PC-3 (cell line): ENCODE measurements at regions not wholly inside any gene's neighbourhood (a gene's known extent, or its start where the extent isn't known, plus 50 kb on each side); places are given as distances from the start of the nearest gene placed in this dataset.

Source experiments
- EZH2phosphoT487 ChIP-seq: fragments of 300-600 bp; sonication (generic); IDR thresholded peaks from 2 replicates; pipeline ENCODE4 v1.6.1; 2018; ENCODE audit warnings: mild to moderate bottlenecking, antibody characterized with exemption, low read length, borderline replicate concordance
- TF ChIP-seq, protein P1 (sequence below): fragments of 300-600 bp; sonication (generic); conservative IDR thresholded peaks from 2 replicates; pipeline ENCODE4 v1.5.1; 2017; ENCODE audit warnings: antibody characterized with exemption, low read depth, mild to moderate bottlenecking, low read length

DNA sequence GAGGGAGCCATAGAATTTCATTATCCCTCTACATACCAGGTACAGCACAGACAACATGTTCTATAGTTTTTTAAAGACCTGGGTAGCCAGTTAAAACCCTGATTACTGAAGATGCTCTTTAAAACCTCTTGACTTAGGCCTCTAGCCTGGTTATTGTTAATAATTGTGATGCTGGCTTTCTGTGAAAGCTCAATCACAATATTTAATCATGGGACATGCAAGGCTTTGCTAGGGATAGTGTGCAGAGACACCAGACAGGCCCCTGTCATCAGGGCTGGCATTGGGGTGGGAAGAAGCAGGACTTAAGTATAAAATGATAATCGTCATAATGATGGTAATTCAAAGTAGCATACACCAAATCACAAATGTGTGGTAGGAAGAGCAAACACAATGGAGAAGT lies 274.4 kb downstream of the PTBP2 start:
- TF ChIP-seq, protein P1, sequence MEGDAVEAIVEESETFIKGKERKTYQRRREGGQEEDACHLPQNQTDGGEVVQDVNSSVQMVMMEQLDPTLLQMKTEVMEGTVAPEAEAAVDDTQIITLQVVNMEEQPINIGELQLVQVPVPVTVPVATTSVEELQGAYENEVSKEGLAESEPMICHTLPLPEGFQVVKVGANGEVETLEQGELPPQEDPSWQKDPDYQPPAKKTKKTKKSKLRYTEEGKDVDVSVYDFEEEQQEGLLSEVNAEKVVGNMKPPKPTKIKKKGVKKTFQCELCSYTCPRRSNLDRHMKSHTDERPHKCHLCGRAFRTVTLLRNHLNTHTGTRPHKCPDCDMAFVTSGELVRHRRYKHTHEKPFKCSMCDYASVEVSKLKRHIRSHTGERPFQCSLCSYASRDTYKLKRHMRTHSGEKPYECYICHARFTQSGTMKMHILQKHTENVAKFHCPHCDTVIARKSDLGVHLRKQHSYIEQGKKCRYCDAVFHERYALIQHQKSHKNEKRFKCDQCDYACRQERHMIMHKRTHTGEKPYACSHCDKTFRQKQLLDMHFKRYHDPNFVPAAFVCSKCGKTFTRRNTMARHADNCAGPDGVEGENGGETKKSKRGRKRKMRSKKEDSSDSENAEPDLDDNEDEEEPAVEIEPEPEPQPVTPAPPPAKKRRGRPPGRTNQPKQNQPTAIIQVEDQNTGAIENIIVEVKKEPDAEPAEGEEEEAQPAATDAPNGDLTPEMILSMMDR: no peak
- TF ChIP-seq EZH2phosphoT487: no peak
